HUDEP-2 (cell line): ENCODE measurements at regions not wholly inside any gene's neighbourhood (a gene's known extent, or its start where the extent isn't known, plus 50 kb on each side); places are given as distances from the start of the nearest gene placed in this dataset.

Experiments
- DNase-seq, 76 experiments: peaks; one replicate each; lab custom pipeline; 2025; ENCODE audit not compliant: unreplicated experiment in 76 of 76; lab: John Stamatoyannopoulos, UW

- no peak for DNase-seq
Observed at GRCh38 chr7:45343746-45344145, 186.2 kb downstream of the RAMP3 start.

DNA sequence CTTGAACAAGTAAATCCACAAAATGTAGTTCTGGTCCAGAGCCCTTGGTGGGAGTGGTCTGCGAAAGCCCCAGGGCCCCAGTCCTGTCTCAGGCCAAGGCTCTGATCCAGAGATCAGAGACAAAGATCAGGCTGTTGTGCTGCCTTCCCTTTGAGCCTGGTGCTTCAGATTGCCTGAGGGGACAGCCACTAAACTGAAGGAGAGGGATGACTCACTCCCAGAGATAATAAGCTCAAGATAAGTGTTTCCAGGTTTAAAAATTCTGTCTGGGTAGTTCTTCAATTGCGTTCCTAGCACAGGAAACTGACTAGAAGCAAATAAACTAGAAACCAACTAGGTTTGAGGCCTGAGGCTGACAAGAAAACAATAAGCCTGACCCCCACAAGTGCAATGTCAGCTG, 190.2 kb downstream of the RAMP3 start:
- peak in 7 of 76 experiments; percentile 6 to 40 (median 24) for DNase-seq

DNA sequence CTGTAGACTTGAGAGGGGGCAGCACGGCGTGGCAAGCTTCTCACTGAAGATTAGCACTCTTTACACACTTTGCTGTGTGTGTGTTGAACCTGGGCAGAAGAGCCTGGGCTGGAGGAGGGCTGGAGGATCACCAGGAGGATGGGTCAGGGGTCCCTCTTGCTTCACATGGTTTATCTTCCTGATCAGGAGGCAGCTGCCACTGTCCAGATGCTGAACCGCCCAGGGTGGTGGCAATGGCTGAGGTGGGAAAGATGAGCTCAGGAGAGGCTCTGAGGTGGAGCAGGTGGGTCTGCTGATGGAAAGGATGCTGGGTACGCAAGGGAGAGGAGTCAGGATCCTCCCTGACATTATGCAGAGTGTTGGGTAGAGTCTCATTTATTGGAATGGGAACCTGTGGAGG, 191.5 kb downstream of the RAMP3 start:
- no peak for DNase-seq

- no peak for DNase-seq
Observed at GRCh38 chr7:45350896-45351295, 193.3 kb downstream of the RAMP3 start.

GRCh38 chr7:45358287-45358686, 200.7 kb downstream of the RAMP3 start:
- DNase-seq: no peak

GRCh38 chr7:45359250-45359649, 201.7 kb downstream of the RAMP3 start:
- no peak for DNase-seq

DNA sequence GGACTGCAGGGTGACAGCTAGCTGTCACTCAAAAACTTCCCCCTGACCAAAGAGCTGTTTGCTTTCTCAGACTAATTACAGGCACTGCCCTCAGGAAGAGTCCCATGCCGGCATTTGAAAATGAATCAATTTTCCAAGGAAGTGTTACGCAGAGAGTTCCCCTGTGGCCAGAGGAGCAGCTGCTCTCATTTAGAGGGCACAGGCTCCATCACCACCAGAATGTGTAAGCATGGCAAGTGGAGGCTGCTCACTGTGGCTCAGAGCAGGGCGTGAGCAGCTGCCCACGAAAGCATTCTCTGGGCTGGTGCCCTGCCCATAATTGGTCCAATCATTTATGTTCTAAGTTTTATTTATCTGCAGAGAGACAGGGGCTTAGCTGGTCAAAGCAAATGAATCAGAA, 202.2 kb downstream of the RAMP3 start:
- DNase-seq: no peak

DNA sequence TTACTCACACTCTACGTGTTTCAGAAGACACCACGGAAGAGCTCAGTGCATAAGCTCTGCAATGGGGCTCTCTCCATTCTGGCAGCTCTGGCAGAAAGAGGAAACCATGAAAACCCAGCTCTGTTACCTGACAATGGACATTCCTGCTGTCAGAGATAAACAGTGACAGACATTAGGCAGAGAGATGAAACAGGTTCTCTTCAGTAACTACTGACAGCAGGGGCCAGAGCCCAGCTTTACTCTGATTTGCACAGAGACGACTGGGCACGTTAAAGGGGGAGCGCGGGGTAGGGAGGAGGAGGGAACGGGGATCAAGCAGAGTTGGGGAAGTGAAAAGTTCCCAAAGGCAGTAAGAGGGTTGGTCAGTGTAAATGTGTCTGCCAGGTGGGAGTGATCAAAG, 206.1 kb downstream of the RAMP3 start:
- DNase-seq: no peak

DNA sequence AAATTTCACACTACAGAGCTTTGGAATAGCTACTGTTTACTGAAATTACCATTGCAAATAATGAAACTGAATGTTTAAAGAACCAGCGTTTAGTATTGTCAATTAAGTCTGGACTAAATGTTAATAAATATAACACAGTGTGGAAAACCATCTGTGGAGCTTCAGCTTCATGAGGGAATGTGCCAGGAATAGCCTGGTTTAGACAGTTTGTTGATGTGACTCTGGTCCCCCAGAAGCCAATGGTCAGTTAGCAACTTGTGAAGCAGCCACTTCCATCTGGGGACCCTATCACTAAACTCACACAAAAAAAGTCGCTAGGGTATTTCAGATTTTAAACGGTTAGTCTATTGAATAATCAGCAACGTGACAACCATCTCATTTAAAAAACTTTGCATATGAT, 207.8 kb downstream of the RAMP3 start:
- no peak for DNase-seq

- no peak for DNase-seq
Observed at GRCh38 chr7:45366475-45366874, 207.7 kb upstream of the ADCY1 start.

DNA sequence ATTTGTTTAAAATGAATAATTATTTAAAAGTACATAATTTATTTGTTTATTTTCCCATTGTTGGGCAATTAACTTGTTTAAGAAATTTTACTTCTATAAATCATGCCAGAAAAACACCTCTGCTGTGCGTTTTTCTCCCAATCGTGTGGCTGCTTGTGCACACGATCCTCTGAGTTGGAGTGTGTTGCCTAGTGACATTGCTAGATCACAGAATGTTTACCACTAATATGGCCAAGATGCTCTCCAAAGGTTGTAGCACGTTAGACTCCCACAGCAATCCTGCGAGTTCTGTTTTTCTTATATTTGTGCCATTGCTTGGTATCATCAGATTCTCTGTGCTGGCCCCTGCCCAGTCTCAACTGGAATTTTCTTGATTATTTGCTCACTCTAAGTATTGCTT, 207.1 kb upstream of the ADCY1 start:
- DNase-seq: no peak

DNA sequence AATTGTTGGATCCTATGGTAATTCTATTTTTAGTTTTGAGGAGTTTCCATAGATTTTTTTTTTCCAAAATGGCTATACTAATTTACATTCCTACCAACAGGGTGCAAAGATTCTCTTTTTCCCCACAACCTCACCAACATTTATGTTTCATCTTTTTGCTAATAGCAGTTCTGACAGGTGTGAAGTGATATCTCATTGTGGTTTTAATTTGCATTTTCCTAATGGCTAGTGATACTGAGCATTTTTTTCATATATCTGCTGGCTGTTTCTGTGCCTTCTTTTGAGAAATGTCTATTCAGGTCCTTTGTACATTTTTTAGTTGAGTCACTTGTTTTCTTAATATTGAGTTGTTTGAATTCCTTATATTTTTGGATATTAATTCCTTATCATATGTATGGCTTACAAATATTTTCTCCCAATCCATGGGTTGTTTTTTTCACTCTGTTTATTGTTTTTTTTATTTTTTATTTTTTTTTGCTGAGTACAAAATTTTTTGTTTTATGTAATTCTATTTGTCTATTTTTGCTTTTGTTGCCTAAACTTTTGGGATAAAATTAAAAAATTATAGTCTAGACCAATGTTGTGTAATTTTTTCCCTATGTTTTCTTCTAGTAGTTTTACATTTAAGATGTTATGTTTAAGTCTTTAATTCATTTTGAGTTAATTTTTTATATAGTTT, 205.9 kb upstream of the ADCY1 start:
- DNase-seq: no peak

GRCh38 chr7:45384499-45384898, 189.7 kb upstream of the ADCY1 start:
- no peak for DNase-seq

- no peak for DNase-seq
Observed at GRCh38 chr7:45387837-45388236, 186.3 kb upstream of the ADCY1 start.

GRCh38 chr7:45389073-45389872, 184.9 kb upstream of the ADCY1 start:
- DNase-seq: no peak

DNA sequence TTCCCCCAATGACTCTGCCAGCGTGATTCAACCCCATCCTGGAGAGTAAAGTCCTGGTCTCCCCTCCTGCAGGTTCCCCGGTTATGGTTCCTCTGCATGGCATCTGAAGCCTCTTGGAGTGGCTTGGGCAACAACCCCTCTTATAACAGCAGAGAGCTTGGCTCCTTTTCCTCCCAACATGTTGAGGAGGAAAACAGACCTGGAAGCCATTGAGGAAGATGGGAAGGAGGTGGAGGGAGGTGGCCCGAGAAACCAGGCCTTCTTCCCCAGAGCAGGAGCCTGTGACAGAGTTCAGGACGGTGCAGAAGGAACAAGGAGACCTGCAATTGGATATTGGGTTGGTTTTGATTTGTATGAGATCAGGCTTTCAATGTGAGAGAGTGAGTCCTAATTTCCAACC, 184.0 kb upstream of the ADCY1 start:
- DNase-seq: no peak

GRCh38 chr7:45390731-45391130, 183.4 kb upstream of the ADCY1 start:
- DNase-seq: no peak

GRCh38 chr7:45391618-45392451, 182.3 kb upstream of the ADCY1 start:
- no peak for DNase-seq

DNA sequence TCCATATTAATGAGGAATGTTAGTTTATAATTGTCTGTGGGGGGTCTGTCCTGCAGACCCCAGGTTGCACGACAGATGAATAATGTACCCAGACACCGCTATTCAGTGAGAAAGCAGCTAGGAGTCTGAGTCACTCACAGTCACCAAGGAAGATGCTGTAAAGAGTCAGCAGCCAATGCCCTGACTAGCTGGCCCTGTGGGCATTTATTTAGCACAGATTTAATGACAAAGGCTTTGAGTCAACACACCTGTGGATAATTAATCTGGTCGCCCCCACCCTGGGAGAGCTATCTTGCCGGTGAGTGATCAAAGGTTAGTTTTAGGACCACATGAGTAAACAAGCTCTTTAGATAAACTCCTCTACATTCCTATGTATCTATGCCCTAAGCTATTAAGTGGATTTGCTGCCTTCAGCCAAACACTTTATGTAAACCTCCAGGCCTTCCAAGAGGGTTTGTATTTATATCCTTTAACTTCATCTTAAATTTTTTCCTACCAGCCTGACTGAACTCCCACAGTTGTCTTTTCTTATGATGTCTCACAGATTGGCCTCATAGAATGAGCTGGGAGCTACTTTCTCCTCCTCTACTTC, 180.0 kb upstream of the ADCY1 start:
- DNase-seq: no peak

GRCh38 chr7:45399069-45399468, 175.1 kb upstream of the ADCY1 start:
- DNase-seq: no peak

- DNase-seq: no peak
Observed at GRCh38 chr7:45400680-45401079, 173.5 kb upstream of the ADCY1 start.
